ES-I3 (cell line): ENCODE measurements at regions not wholly inside any gene's neighbourhood (a gene's known extent, or its start where the extent isn't known, plus 50 kb on each side); places are given as distances from the start of the nearest gene placed in this dataset.

Experiments used
- H3K36me3 ChIP-seq: 2 replicates; pipeline ENCODE4 v1.6.1; 2013; ENCODE audit warnings: mild to moderate bottlenecking, low read length, control low read depth, moderate library complexity; ENCODE audit not compliant: insufficient read depth
- H3K4me1 ChIP-seq: 2 replicates; pipeline ENCODE4 v1.6.1; 2013; ENCODE audit warnings: mild to moderate bottlenecking, control low read depth, low read length; ENCODE audit not compliant: insufficient read depth
- H3K9ac ChIP-seq: 2 replicates; pipeline ENCODE4 v1.6.1; 2013; ENCODE audit warnings: low read depth, mild to moderate bottlenecking, low read length, moderate library complexity
- H3K9me3 ChIP-seq: 2 replicates; pipeline ENCODE4 v1.6.1; 2013; ENCODE audit warnings: mild to moderate bottlenecking, low read length, moderate library complexity; ENCODE audit not compliant: control insufficient read depth, insufficient read depth

GRCh38 chr3:126259411-126260391 is 79.3 kb upstream of the ALDH1L1 start:
- peaks cover 8% of the 10 kb centered on the region; the same call in 1 of the 2 replicates for H3K4me1 ChIP-seq
- H3K9me3 ChIP-seq, result no peaks in the 10 kb centered on the region
- no peaks in the 10 kb centered on the region for H3K36me3 ChIP-seq
- H3K9ac ChIP-seq, result peak overlapping the region; percentile 24; the same call in 1 of the 2 replicates

DNA sequence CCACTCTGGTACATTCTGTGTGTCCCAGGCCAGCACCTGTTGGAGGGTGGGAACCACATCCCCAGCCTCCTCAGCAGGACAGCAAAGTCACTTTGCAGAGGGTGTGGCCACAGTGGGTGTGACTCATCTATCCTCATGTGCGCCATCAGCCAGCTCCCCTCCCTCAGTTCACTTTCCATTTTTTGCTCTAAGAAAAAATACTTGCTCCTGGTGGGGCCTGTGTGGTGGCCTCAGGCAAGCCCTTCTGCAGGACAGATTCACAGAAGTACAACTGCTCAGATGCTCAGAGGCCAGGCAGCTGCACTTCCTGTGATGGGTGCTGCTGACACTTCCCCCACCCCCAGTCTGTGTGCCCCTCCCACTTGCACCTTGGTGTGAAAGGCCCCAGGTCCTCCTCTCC is 78.3 kb upstream of the ALDH1L1 start:
- Histone ChIP-seq H3K36me3 (no peaks in the 10 kb centered on the region), H3K9ac (no peak overlapping the region), H3K9me3 (no peaks in the 10 kb centered on the region), H3K4me1 (peaks cover 8% of the 10 kb centered on the region; the same call in 1 of the 2 replicates)

- no peaks in the 10 kb centered on the region for H3K9me3 ChIP-seq
- peaks cover 8% of the 10 kb centered on the region; the same call in 1 of the 2 replicates for H3K4me1 ChIP-seq
- no peaks in the 10 kb centered on the region for H3K36me3 ChIP-seq
- H3K9ac ChIP-seq, result no peak overlapping the region
Measured at GRCh38 chr3:126257984-126258383, 77.6 kb upstream of the ALDH1L1 start.

GRCh38 chr3:126257174-126257573 is 76.8 kb upstream of the ALDH1L1 start:
- H3K9ac ChIP-seq, result no peak overlapping the region
- H3K4me1 ChIP-seq, result peaks cover 8% of the 10 kb centered on the region; the same call in 1 of the 2 replicates
- no peaks in the 10 kb centered on the region for H3K9me3 ChIP-seq
- H3K36me3 ChIP-seq, result no peaks in the 10 kb centered on the region

DNA sequence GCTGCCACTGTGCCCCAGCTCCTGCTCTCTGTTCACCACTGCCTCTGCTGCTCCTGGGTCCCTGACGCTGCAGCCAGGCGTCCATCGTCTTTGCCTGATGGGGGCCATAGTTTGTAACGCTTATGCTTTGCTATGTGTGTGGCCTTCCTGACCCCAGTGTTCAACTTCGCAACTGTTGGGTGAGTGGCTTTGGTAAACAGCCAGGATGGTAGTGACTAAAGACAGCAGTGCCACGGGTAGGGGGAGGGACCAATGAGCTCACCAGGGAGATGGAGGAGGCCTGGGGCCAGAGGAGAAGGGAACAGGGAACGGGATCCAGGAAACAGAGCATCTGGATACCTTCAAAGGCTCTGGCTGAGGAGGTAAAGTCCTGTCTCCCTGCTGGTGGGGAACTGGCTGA is 75.9 kb upstream of the ALDH1L1 start:
- Histone ChIP-seq H3K9ac (no peak overlapping the region), H3K4me1 (peaks cover 8% of the 10 kb centered on the region; the same call in 1 of the 2 replicates), H3K36me3 (no peaks in the 10 kb centered on the region), H3K9me3 (no peaks in the 10 kb centered on the region)

DNA sequence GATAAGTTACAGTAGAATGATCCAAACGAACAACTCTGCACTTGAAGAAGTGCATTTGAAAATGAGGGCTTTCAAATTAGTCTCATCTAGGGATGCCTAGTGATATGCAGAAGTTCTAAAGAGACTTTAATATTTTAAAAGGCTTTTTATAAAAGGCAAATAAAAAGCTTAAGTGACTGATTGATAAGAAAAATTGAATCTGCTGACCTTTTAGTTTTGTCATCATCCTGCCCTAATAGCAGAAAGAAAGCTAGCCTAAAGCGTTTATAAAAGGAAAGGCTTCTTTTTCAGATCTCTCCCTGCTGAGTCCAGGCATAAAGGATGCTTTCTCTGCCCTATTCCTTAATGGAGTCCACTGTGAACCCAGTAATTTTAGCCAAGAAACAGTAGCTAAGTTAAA is 72.7 kb upstream of the ALDH1L1 start:
- H3K36me3 ChIP-seq, result no peaks in the 10 kb centered on the region
- no peaks in the 10 kb centered on the region for H3K9me3 ChIP-seq
- no peaks in the 10 kb centered on the region for H3K4me1 ChIP-seq
- no peak overlapping the region for H3K9ac ChIP-seq

DNA sequence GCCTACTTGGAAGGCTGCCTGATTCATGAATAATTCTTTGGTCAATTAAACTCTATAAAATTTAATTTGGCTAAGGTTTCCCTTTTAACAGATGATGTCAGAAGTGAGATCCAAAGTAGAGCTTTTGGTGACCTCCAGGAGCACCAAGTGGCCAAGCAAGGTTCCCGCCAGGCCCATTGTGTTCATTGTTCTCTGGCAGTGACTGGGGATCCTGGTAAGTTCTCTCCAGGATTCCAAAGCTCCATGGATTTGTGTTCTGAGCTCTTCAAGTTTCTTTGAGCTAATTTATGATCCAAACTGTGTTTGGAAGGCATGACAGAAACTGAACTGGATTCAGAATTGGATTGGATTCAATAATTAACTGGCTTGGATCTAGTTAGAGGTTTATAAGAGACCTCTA is 72.0 kb upstream of the ALDH1L1 start:
- H3K4me1 ChIP-seq, result no peaks in the 10 kb centered on the region
- H3K9ac ChIP-seq, result no peak overlapping the region
- no peaks in the 10 kb centered on the region for H3K36me3 ChIP-seq
- H3K9me3 ChIP-seq, result no peaks in the 10 kb centered on the region

GRCh38 chr3:126245811-126246727 is 65.7 kb upstream of the ALDH1L1 start:
- H3K4me1 ChIP-seq, result no peaks in the 10 kb centered on the region; the same call in 1 of the 2 replicates
- H3K9ac ChIP-seq, result no peak overlapping the region
- H3K36me3 ChIP-seq, result no peaks in the 10 kb centered on the region
- H3K9me3 ChIP-seq, result peaks cover 5% of the 10 kb centered on the region
